ENCODE measurements at regions not wholly inside any gene's neighbourhood (a gene's known extent, or its start where the extent isn't known, plus 50 kb on each side); places are given as distances from the start of the nearest gene placed in this dataset.

GRCh38 chr1:47517946-47518345, 80.1 kb downstream of the FOXD2 start:
- peaks cover 57% of the 10 kb centered on the region for H3K27me3 Mint-ChIP-seq (ENCODE audit: low read depth)
- H3K27ac Mint-ChIP-seq: no peak overlapping the region
- peaks cover 3% of the 10 kb centered on the region for H3K4me1 Mint-ChIP-seq
- H3K4me3 Mint-ChIP-seq: no peak overlapping the region
- CTCF ChIA-PET: interaction anchor here (0.8 to 3.2 kb wide), 6 partner anchors 12 to 221 kb away, joined by 3 to 15 read pairs (median 4); partner anchors contain the start of gene FOXD2
- ATAC-seq (no peak), DNase-seq (ENCODE audit: low spot score) (no peak)
- POLR2A ChIA-PET: interaction anchor here (1.6 kb wide), 1 partner anchor 11 kb away, joined by 4 read pairs; no protein-coding TSS in a partner anchor
- TF ChIP-seq GABPB1 (CRISPR knock-in tag; IDR thresholded peaks at IDR 0.05): no peak
- no peak for TF ChIP-seq RELA (CRISPR knock-in tag; IDR thresholded peaks at IDR 0.05; ENCODE audit: borderline replicate concordance)
- no peak for TF ChIP-seq NFE2L1 (CRISPR knock-in tag; IDR thresholded peaks at IDR 0.05)
- TF ChIP-seq JUN (CRISPR knock-in tag; IDR thresholded peaks at IDR 0.05): no peak
- no peak for TF ChIP-seq NFYB (CRISPR knock-in tag; conservative IDR thresholded peaks at IDR 0.05; ENCODE audit: low read depth)
- TF ChIP-seq FOXK1 (CRISPR knock-in tag; IDR thresholded peaks at IDR 0.05): no peak
- no peak for TF ChIP-seq ELF4 (CRISPR knock-in tag; IDR thresholded peaks at IDR 0.05; ENCODE audit: low read depth)
- TF ChIP-seq USF2 (CRISPR knock-in tag; IDR thresholded peaks at IDR 0.05): no peak
- no peak for TF ChIP-seq ATF2 (CRISPR knock-in tag; IDR thresholded peaks at IDR 0.05; ENCODE audit: borderline replicate concordance, low read depth)
- no peak for TF ChIP-seq ETV6 (CRISPR knock-in tag; IDR thresholded peaks at IDR 0.05)
- no peak for TF ChIP-seq TEAD4 (CRISPR knock-in tag; IDR thresholded peaks at IDR 0.05)
- no peak for TF ChIP-seq PRDM15 (CRISPR knock-in tag; IDR thresholded peaks at IDR 0.05)
- no peak for TF ChIP-seq ZNF121 (CRISPR knock-in tag; IDR thresholded peaks at IDR 0.05)
- no peak for TF ChIP-seq ZMAT4 (CRISPR knock-in tag; IDR thresholded peaks at IDR 0.05)
- no peak for TF ChIP-seq ZBTB43 (CRISPR knock-in tag; IDR thresholded peaks at IDR 0.05)
- TF ChIP-seq KAT7 (CRISPR knock-in tag; IDR thresholded peaks at IDR 0.05; ENCODE audit: borderline replicate concordance): no peak
- no peak for TF ChIP-seq GTF2I (CRISPR knock-in tag; conservative IDR thresholded peaks at IDR 0.05)
- no peak for TF ChIP-seq AFF4 (CRISPR knock-in tag; IDR thresholded peaks at IDR 0.05; ENCODE audit: borderline replicate concordance)
- TF ChIP-seq SOX15 (CRISPR knock-in tag; IDR thresholded peaks at IDR 0.05): no peak
- no peak for TF ChIP-seq GRHL2 (CRISPR knock-in tag; IDR thresholded peaks at IDR 0.05; ENCODE audit: insufficient replicate concordance, severe bottlenecking)
- H3K9me3 Mint-ChIP-seq: peaks cover 19% of the 10 kb centered on the region
- peaks cover 8% of the 10 kb centered on the region for H3K36me3 Mint-ChIP-seq

Measured in WTC11 (cell line).